Astrocyte (in vitro differentiated cells and primary cell): ENCODE measurements at regions not wholly inside any gene's neighbourhood (a gene's known extent, or its start where the extent isn't known, plus 50 kb on each side); places are given as distances from the start of the nearest gene placed in this dataset.

Experiments used
- DNase-seq: peaks from one replicate; pipeline ENCODE4 v3.0.0-alpha.2; 2010; ENCODE audit warnings: low read depth
- FAIRE-seq: peaks from 2 replicates; lab custom pipeline; 2011; peaks lifted over from hg19 to GRCh38; lab: Jason Lieb, UNC
- H2AFZ ChIP-seq: 2 replicates; pipeline ENCODE4 v1.6.0; 2012; ENCODE audit warnings: low read depth, low read length, inconsistent platforms
- H3K27ac ChIP-seq: 2 replicates; pipeline ENCODE4 v1.5.1; 2011; ENCODE audit warnings: low read depth, low read length, inconsistent platforms
- H3K27me3 ChIP-seq: 2 replicates; pipeline ENCODE4 v1.6.0; 2011; ENCODE audit warnings: low read length, inconsistent platforms; ENCODE audit not compliant: insufficient read depth
- H3K36me3 ChIP-seq: 2 replicates; pipeline ENCODE4 v1.5.1; 2011; ENCODE audit warnings: low read length, inconsistent platforms; ENCODE audit not compliant: insufficient read depth
- H3K4me1 ChIP-seq: 2 replicates; pipeline ENCODE4 v1.5.1; 2011; ENCODE audit warnings: low read length, inconsistent platforms; ENCODE audit not compliant: insufficient read depth
- H3K4me2 ChIP-seq: 2 replicates; pipeline ENCODE4 v1.6.0; 2012; ENCODE audit warnings: low read length, inconsistent platforms
- H3K4me3 ChIP-seq: 2 replicates; pipeline ENCODE4 v1.5.1; 2011; ENCODE audit warnings: low read depth, mild to moderate bottlenecking, low read length, inconsistent platforms; ENCODE audit not compliant: insufficient read depth
- H3K79me2 ChIP-seq: 2 replicates; pipeline ENCODE4 v1.6.0; 2012; ENCODE audit warnings: mild to moderate bottlenecking, low read length, inconsistent platforms; ENCODE audit not compliant: insufficient read depth
- H3K9ac ChIP-seq: 2 replicates; pipeline ENCODE4 v1.6.0; 2012; ENCODE audit warnings: mild to moderate bottlenecking, low read length, inconsistent platforms
- H3K9me3 ChIP-seq: 2 replicates; pipeline ENCODE4 v1.5.1; 2012; ENCODE audit warnings: low read depth, mild to moderate bottlenecking, low read length, inconsistent platforms; ENCODE audit not compliant: insufficient read depth
- H4K20me1 ChIP-seq: 2 replicates; pipeline ENCODE4 v1.6.0; 2012; ENCODE audit warnings: low read length, inconsistent platforms; ENCODE audit not compliant: insufficient read depth
- H3K27ac Mint-ChIP-seq: one replicate; pipeline ENCODE4 v1.8.0; 2021; ENCODE audit warnings: mild to moderate bottlenecking, mixed read lengths; ENCODE audit not compliant: unreplicated experiment
- H3K27me3 Mint-ChIP-seq: one replicate; pipeline ENCODE4 v1.8.0; 2021; ENCODE audit warnings: low read depth, mixed read lengths; ENCODE audit not compliant: unreplicated experiment
- H3K36me3 Mint-ChIP-seq: one replicate; pipeline ENCODE4 v1.8.0; 2021; ENCODE audit warnings: low read depth, mixed read lengths; ENCODE audit not compliant: unreplicated experiment
- H3K4me1 Mint-ChIP-seq: one replicate; pipeline ENCODE4 v1.8.0; 2021; ENCODE audit warnings: low read depth, mixed read lengths; ENCODE audit not compliant: unreplicated experiment
- H3K4me3 Mint-ChIP-seq: one replicate; pipeline ENCODE4 v1.8.0; 2021; ENCODE audit warnings: mild to moderate bottlenecking, moderate library complexity, mixed read lengths; ENCODE audit not compliant: unreplicated experiment
- H3K9me3 Mint-ChIP-seq: one replicate; pipeline ENCODE4 v1.8.0; 2021; ENCODE audit warnings: mild to moderate bottlenecking, mixed read lengths; ENCODE audit not compliant: unreplicated experiment
- CTCF ChIP-seq: IDR thresholded peaks from 2 replicates; pipeline ENCODE4 v1.5.1; 2011; ENCODE audit warnings: low read depth, mild to moderate bottlenecking, inconsistent platforms, low read length, moderate library complexity; ENCODE audit not compliant: insufficient read depth
- EZH2 ChIP-seq: IDR thresholded peaks from 2 replicates; pipeline ENCODE4 v1.6.1; 2012; ENCODE audit warnings: mild to moderate bottlenecking, low read length, inconsistent platforms; ENCODE audit not compliant: insufficient read depth

GRCh38 chr2:22883054-22883453 is 501.9 kb upstream of the KLHL29 start:
- DNase-seq (no peak), FAIRE-seq (no peak)
- no peaks in the 10 kb centered on the region for H3K79me2 ChIP-seq
- no peak overlapping the region for H3K4me3 ChIP-seq
- Mint-ChIP-seq H3K4me3 (no peak overlapping the region), H3K4me1 (peaks cover 7% of the 10 kb centered on the region), H3K27me3 (peaks cover 8% of the 10 kb centered on the region), H3K9me3 (peaks cover 1% of the 10 kb centered on the region), H3K27ac (no peak overlapping the region), H3K36me3 (no peaks in the 10 kb centered on the region)
- H3K27me3 ChIP-seq: no peaks in the 10 kb centered on the region
- H3K9me3 ChIP-seq: peaks cover 4% of the 10 kb centered on the region
- H3K4me2 ChIP-seq: no peak overlapping the region
- H3K9ac ChIP-seq: no peak overlapping the region
- TF ChIP-seq CTCF (no peak), EZH2 (no peak)
- no peaks in the 10 kb centered on the region for H4K20me1 ChIP-seq
- H3K27ac ChIP-seq: no peak overlapping the region
- H3K4me1 ChIP-seq: no peaks in the 10 kb centered on the region
- no peaks in the 10 kb centered on the region for H3K36me3 ChIP-seq
- H2AFZ ChIP-seq: no peak overlapping the region

GRCh38 chr2:22885245-22885644 is 499.7 kb upstream of the KLHL29 start:
- peaks cover 4% of the 10 kb centered on the region for H3K9me3 ChIP-seq
- Mint-ChIP-seq H3K9me3 (peaks cover 1% of the 10 kb centered on the region), H3K36me3 (no peaks in the 10 kb centered on the region), H3K4me3 (no peak overlapping the region), H3K27me3 (peaks cover 8% of the 10 kb centered on the region), H3K4me1 (peaks cover 7% of the 10 kb centered on the region), H3K27ac (no peak overlapping the region)
- H3K4me2 ChIP-seq: no peak overlapping the region
- H3K27me3 ChIP-seq: no peaks in the 10 kb centered on the region
- no peaks in the 10 kb centered on the region for H3K4me1 ChIP-seq
- H3K36me3 ChIP-seq: no peaks in the 10 kb centered on the region
- H3K4me3 ChIP-seq: no peak overlapping the region
- no peaks in the 10 kb centered on the region for H4K20me1 ChIP-seq
- no peak for TF ChIP-seq CTCF
- no peak for TF ChIP-seq EZH2
- H2AFZ ChIP-seq: no peak overlapping the region
- FAIRE-seq (no peak), DNase-seq (no peak)
- H3K27ac ChIP-seq: no peak overlapping the region
- H3K9ac ChIP-seq: no peak overlapping the region
- H3K79me2 ChIP-seq: no peaks in the 10 kb centered on the region

GRCh38 chr2:22887426-22887825 is 497.6 kb upstream of the KLHL29 start:
- H3K4me3 Mint-ChIP-seq: no peak overlapping the region
- Histone ChIP-seq H3K79me2 (no peaks in the 10 kb centered on the region), H3K36me3 (no peaks in the 10 kb centered on the region), H2AFZ (no peak overlapping the region), H3K27me3 (no peaks in the 10 kb centered on the region), H3K4me1 (no peaks in the 10 kb centered on the region), H3K4me3 (no peak overlapping the region), H3K27ac (no peak overlapping the region), H3K9me3 (peaks cover 4% of the 10 kb centered on the region), H3K4me2 (no peak overlapping the region), H4K20me1 (no peaks in the 10 kb centered on the region), H3K9ac (no peak overlapping the region)
- H3K27ac Mint-ChIP-seq: no peak overlapping the region
- DNase-seq (no peak), FAIRE-seq (no peak)
- H3K9me3 Mint-ChIP-seq: peaks cover 1% of the 10 kb centered on the region
- peaks cover 6% of the 10 kb centered on the region for H3K4me1 Mint-ChIP-seq
- H3K36me3 Mint-ChIP-seq: no peaks in the 10 kb centered on the region
- no peak for TF ChIP-seq CTCF
- TF ChIP-seq EZH2: no peak
- peaks cover 8% of the 10 kb centered on the region for H3K27me3 Mint-ChIP-seq
